NCI-H1048 (cell line): ENCODE measurements at regions not wholly inside any gene's neighbourhood (a gene's known extent, or its start where the extent isn't known, plus 50 kb on each side); places are given as distances from the start of the nearest gene placed in this dataset.
"Not testable (repeated sequence)": the region's sequence is repeated elsewhere in the genome, so short reads cannot be mapped to it uniquely, and the experiment has no call there.

ENCODE experiments used
- DNase-seq: peaks from one replicate; lab custom pipeline; 2025; lab: John Stamatoyannopoulos, UW

GRCh38 chr6:99668036-99668705, 61.5 kb downstream of the PRDM13 start:
- DNase-seq: no peak

- no peak for DNase-seq
These were observed 83.5 kb downstream of the PRDM13 start for GRCh38 chr6:99689916-99690685.

- not testable (repeated sequence) for DNase-seq
These were observed 95.7 kb downstream of the PRDM13 start for GRCh38 chr6:99702287-99702686.

- no peak for DNase-seq
These were observed 102.4 kb downstream of the PRDM13 start for GRCh38 chr6:99709062-99709461.

- no peak for DNase-seq
These were observed 104.7 kb downstream of the PRDM13 start for GRCh38 chr6:99711302-99711701.

GRCh38 chr6:99711925-99712324, 105.3 kb downstream of the PRDM13 start:
- no peak for DNase-seq

GRCh38 chr6:99712519-99712918, 105.9 kb downstream of the PRDM13 start:
- no peak for DNase-seq

GRCh38 chr6:99722043-99722442, 115.4 kb downstream of the PRDM13 start:
- DNase-seq: not testable (repeated sequence)

GRCh38 chr6:99730237-99730636, 123.6 kb downstream of the PRDM13 start:
- DNase-seq: not testable (repeated sequence)

- no peak for DNase-seq
These were observed 129.7 kb downstream of the PRDM13 start for GRCh38 chr6:99736302-99736701.

GRCh38 chr6:99739526-99739925, 132.9 kb downstream of the PRDM13 start:
- DNase-seq: no peak

- DNase-seq: no peak
These were observed 134.5 kb downstream of the PRDM13 start for GRCh38 chr6:99741092-99741491.

- no peak for DNase-seq
These were observed 137.0 kb downstream of the PRDM13 start for GRCh38 chr6:99743647-99744046.

GRCh38 chr6:99745651-99746050, 139.0 kb downstream of the PRDM13 start:
- DNase-seq: no peak

- DNase-seq: peak; percentile 53
These were observed 139.7 kb downstream of the PRDM13 start for GRCh38 chr6:99746261-99746895.

- DNase-seq: no peak
These were observed 155.1 kb downstream of the PRDM13 start for GRCh38 chr6:99761711-99762110.

- DNase-seq: no peak
These were observed 161.5 kb downstream of the PRDM13 start for GRCh38 chr6:99768166-99768565.

GRCh38 chr6:99779631-99780555, 173.3 kb downstream of the PRDM13 start:
- no peak for DNase-seq

- DNase-seq: no peak
These were observed 173.9 kb downstream of the PRDM13 start for GRCh38 chr6:99780556-99780885.

- no peak for DNase-seq
These were observed 183.1 kb downstream of the PRDM13 start for GRCh38 chr6:99789767-99790166.

GRCh38 chr6:99790679-99791078, 184.0 kb downstream of the PRDM13 start:
- no peak for DNase-seq

GRCh38 chr6:99801805-99802204, 192.2 kb downstream of the MCHR2 start:
- no peak for DNase-seq
